ENCODE measurements at regions not wholly inside any gene's neighbourhood (a gene's known extent, or its start where the extent isn't known, plus 50 kb on each side); places are given as distances from the start of the nearest gene placed in this dataset.
"Not testable (repeated sequence)": the region's sequence is repeated elsewhere in the genome, so short reads cannot be mapped to it uniquely, and the experiment has no call there.

GRCh38 chr11:25527841-25528240, 804.1 kb upstream of the ANO3 start:
- no peak for DNase-seq

- DNase-seq = no peak
These were observed 802.4 kb upstream of the ANO3 start for GRCh38 chr11:25529572-25529971.

DNA sequence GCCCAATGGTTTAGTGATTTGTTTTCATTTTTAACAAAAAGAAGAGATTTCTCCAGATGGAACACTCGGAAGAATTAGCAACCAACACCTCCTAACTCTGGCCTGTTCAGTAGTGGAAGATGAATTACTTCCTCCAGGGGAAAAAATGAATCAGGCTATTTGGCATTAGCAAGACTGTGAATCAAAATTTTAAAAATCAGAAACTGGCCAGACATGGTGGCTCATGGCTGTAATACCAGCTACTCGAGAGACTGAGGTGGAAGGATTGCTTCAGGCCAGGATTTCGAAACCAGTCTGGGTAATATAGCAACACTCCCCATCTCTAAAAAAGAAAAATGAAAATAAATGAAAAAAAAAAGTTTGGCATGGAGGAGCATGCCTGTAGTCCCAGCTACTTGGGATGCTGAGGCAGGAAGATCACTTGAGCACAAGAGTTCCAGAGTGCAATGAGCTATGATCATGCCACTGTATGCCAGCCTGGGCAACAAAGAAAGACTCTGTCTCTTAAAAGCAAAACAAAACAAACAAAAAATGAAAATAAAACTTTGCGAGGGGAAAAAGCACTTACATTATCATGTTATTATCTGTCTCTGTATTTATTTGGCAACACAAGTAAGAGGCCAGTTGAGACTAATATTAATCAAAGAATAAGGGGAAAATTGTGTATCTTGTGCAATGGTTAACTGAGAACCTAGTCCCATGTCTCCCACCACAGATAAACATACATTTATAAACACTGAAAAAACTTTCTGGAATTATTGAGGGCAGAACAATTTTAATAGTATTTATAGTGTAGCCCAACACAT, 796.3 kb upstream of the ANO3 start:
- DNase-seq = no peak

- no peak for DNase-seq
These were observed 795.6 kb upstream of the ANO3 start for GRCh38 chr11:25536289-25536688.

GRCh38 chr11:25537393-25537792, 794.5 kb upstream of the ANO3 start:
- DNase-seq = no peak

DNA sequence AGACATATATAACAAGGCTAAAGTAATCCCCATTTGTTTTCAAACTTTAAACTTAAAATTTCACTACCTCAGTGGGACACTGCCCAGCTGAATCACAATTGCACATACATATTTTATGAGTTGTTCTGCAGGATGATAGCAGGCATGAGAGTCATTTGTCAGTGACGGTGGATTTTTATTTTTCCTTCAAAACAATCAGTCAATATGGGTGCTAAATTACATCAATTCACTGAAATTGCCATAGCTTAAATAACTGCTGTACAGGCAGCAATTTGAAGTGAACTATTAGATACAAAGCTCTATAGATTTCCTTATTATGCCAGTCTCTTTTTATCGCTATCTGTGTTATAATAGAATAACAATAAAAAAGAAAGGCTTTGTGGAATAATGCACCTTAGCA, 784.6 kb upstream of the ANO3 start:
- no peak for DNase-seq

- no peak for DNase-seq
These were observed 769.5 kb upstream of the ANO3 start for GRCh38 chr11:25562417-25562816.

GRCh38 chr11:25565846-25566245, 766.1 kb upstream of the ANO3 start:
- DNase-seq = no peak

- DNase-seq = no peak
These were observed 765.4 kb upstream of the ANO3 start for GRCh38 chr11:25566298-25567200.

- DNase-seq = no peak
These were observed 755.6 kb upstream of the ANO3 start for GRCh38 chr11:25576320-25576719.

- not testable (repeated sequence) for DNase-seq
These were observed 752.4 kb upstream of the ANO3 start for GRCh38 chr11:25579554-25579953.

GRCh38 chr11:25583596-25583995, 748.3 kb upstream of the ANO3 start:
- no peak for DNase-seq

DNA sequence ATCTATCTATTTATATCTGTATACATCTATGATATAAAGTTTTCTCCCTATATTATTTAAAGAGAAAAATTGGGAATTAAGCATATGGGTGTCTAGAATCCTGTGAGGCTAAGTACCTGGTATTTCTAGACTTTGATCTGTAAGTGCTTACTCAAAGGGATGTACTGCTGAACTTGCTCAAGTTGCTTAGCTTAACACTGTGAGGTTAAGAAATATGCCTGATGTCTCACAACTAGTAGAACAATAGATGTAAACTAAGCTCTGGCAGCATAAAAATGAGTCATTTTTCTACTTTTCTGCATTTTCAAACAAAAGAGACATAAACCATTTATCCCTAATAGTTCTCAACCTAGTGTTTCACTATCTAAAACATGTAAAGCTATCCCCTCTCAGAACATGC, 744.4 kb upstream of the ANO3 start:
- no peak for DNase-seq

DNA sequence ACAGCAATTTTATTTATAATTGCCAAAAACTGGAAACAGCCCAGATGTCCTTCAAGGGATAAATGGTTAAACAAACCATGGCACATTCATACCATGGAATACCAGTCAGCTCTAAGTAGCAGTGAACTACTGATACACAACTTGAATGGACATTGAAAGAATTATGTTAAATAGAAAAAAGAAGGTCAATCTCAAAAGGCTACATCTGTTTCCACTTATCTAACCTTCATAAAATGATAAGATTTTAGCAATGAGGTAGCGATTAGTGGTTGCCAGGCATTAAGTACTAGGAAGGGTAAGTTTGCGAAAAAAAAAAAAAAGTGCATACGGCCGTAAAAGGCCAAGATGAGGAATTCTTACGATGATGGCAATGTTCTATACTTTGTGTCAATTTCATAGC, 738.7 kb upstream of the ANO3 start:
- DNase-seq = no peak

DNA sequence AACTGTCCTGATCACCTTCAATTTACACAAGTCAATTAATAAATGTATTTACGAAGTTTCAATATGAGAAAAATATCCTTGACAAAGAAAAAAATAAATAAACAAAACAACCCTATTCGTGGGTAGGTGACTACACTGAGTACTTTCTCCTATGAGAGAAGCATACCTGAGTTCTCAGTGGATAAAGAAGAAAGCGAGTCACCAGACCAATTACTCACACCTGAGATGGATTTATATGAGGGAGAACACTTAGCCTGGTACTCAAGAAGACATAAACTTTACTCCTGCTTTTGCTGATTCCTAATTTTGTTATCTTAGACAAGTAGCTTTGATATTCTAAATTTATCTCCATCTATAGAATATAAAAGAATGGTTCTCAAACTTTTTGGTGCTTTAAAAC, 735.2 kb upstream of the ANO3 start:
- DNase-seq = no peak

DNA sequence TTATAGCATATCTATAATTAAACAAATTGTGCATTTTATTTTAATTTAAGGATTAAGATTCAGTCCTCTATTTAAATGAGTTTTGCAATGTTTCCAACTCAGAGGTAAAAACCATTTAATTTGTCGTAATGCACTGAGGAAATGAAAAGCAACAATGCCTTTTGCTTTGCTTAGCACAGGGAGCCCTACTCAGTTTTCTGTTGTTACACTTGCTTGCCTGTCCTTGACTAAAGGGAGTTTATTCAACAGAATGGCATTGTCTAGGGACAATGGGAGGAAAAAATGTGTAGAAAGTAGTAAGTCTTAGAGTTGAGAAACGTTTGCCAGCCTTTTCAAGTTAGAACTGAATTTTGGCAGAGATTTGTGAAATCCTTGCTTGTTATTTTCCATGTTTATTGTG, 734.2 kb upstream of the ANO3 start:
- DNase-seq = no peak

DNA sequence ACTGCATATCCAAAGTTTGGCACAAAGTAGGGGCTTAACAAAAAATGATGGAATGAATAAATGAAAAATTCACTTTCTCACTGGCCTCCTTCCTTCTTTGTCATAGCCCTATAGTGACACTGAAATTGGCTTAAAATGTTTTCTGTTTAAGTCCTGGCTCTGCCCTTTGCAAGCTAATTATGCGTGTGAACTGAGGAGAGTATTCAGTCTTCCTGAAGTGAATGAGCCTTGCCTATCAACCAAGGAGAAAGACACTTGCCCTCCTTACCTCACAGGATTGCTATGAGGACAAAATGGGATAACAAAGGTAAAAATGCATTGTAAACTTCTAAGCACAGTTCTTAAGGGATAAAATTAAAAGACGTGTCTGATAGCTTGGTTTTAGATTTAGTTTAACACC, 729.8 kb upstream of the ANO3 start:
- no peak for DNase-seq

- DNase-seq = no peak
These were observed 729.0 kb upstream of the ANO3 start for GRCh38 chr11:25602959-25603358.

DNA sequence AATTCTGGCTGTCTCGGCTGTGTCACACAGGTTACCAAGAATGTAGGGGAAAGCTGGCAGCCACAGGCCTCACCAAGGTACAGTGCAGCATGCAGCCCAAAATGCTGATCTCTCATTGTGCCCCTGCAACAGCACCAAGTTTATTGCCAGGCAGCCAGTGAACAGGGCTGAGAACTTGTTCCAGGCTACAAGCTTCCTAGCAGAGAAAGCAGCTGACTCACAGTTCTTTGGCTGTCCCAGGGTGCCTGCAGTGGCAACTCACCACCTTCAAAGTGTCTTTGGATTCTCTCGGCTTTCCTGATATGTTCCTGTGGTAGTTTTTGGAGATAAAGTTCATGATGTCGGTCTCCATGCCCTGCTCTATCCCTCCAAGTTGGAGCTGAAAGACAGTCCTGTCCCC, 719.1 kb upstream of the ANO3 start:
- DNase-seq = no peak

DNA sequence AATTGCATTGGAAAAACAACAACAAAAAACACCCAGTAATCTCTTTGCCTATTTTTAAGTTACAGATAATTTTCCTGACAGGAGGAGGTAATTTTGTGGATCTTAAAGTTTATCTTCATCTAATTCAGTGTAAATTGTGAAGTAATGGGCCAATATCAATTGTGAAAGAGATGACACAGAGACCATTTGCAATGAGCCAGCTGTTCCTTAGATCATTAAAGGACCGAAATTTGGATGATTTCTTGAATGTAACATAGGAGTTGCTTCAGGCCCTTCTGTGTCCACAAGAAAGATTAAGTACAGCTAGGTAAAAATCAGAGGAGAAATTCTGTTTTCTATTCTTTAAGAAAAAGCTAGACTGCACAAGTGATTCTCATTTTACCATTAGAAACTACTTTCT, 718.5 kb upstream of the ANO3 start:
- DNase-seq = no peak

DNA sequence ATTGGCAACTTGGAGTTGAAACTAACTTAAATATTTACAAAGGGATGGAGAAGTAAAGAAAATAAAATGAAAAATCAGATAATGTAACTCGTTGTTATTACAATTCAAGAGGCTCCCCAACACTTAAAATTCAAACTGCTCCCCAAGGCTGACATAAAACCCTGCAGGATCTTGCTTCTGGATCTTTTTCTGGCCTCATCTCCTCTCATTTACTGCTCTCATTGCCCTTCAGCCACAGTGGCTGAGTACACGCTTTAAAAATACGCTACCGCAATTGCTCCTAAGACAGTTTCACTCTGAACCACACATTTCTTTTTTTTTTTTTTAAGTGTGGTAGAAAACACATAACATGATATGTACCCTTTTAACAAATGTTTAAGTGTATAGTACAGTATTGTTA, 718.1 kb upstream of the ANO3 start:
- no peak for DNase-seq

- no peak for DNase-seq
These were observed 716.9 kb upstream of the ANO3 start for GRCh38 chr11:25615069-25615468.

DNA sequence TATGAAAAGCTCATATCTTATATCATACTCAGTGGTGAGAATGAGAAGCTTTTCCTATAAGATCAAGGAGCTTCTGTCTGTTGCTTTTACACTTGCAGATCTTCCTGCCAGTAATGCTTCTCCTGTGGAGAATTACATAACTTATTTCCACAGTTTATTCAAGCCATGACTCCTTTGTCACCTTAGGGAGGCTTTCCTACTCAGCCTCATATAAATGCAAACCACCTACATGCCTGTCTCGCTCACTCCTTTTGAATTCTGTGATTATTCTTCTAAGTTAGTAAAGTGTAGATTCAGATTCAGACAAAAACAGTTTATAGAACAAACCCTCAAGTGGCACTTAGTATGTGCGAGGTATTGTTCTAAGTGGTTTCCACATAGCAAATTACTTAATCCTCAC, 716.1 kb upstream of the ANO3 start:
- DNase-seq = no peak

DNA sequence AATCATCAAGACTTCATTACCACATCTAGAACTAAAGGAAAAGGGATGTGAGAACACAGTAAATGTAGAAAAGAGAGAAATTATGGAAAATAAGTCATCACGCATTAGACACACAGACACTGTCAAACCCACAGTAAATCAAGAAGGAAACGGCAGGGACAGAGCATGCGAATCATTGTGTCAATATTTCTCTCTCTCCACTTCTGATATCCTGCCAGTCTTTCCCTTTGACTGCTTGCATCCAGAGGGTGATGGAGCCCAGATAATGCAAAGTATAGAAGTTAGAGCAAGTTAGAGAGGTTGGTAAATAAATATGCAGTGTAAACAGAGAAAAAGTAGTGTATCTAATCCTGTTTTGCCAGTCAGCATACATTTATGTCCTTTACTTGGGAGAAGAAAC, 706.8 kb upstream of the ANO3 start:
- DNase-seq = no peak

Measured in NCI-H774 (cell line).